HG03469 (cell line): ENCODE measurements at regions not wholly inside any gene's neighbourhood (a gene's known extent, or its start where the extent isn't known, plus 50 kb on each side); places are given as distances from the start of the nearest gene placed in this dataset.

Source experiments
- ATAC-seq: cut with Tn5 transposase; IDR thresholded peaks from one replicate; pipeline ENCODE4 v1.9.1; 2021; ENCODE audit warnings: mild to moderate bottlenecking, moderate library complexity, moderate number of reproducible peaks; ENCODE audit not compliant: unreplicated experiment

DNA sequence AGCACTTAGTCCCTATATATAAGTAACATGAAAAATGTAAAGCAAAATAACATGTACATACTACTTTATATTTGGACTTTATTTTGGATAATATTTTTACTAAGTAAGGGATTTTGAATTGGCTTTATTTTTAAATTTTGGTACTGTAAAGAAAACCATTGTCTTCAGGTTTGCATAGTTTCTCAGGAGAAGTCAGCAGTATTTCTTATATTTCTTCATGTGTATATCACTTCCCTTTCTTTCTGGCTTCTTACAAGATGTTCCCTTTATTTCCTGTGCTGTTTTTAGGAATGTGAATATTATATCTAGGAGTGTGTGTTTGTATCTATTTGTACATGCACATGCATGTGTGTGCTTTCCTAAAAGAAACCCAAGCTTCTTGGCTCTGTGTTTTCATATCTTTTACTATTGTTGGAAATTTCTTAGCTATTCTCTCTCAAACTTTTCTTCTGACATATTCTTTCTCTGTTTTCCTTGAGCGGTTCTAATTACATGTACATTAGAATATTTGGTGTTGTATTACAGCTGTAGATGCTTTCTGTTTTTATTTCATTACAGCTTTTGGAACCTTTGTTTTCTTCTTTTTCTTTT lies 1549.7 kb upstream of the ACVR2A start:
- ATAC-seq, result no peak

DNA sequence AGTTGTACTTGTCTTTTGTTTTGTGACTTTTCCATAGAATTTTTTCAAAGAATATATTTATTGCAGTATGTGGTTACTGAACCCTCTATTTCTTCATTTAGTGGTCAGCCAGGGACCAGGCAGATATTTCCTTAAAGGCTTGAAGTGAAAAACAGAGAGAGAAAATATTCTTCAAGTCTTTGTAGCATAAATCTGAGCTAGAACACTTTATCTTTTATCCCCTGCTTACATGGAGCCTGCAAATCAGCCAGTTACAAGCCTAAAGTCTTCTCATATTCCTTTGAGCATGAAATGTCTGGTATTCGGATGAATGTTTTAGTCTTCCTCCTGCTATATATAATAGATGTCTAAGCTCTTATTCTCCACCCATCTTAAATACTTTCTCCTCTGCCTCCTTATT lies 1557.5 kb upstream of the ACVR2A start:
- ATAC-seq, result no peak

GRCh38 chr2:146278881-146279280 lies 1565.9 kb upstream of the ACVR2A start:
- ATAC-seq, result no peak

GRCh38 chr2:146271131-146271831 lies 1573.5 kb upstream of the ACVR2A start:
- ATAC-seq, result no peak

- ATAC-seq, result no peak
Measured at GRCh38 chr2:146270618-146271017, 1574.2 kb upstream of the ACVR2A start.

GRCh38 chr2:146267093-146267492 lies 1577.7 kb upstream of the ACVR2A start:
- ATAC-seq, result no peak

DNA sequence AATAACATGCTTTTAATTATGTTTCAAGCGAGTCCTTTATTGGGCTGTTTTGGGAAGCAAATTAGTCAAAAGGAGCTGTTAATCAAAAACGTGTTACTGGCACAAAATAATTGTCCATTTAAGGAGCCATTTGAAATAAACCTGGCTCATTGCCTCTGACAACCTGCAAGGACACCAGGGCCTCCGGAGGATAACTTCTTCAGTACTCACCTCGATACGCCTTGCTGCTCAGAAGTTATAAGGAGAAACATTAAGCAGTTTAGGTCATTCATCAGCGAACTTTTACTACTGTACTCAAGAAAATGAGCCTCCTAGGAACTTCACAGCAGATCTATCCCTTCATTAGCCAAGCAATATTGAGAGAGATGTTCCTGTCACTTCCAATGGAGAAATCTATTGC lies 1579.2 kb upstream of the ACVR2A start:
- no peak for ATAC-seq

GRCh38 chr2:146262606-146263005 lies 1582.2 kb upstream of the ACVR2A start:
- ATAC-seq, result no peak

DNA sequence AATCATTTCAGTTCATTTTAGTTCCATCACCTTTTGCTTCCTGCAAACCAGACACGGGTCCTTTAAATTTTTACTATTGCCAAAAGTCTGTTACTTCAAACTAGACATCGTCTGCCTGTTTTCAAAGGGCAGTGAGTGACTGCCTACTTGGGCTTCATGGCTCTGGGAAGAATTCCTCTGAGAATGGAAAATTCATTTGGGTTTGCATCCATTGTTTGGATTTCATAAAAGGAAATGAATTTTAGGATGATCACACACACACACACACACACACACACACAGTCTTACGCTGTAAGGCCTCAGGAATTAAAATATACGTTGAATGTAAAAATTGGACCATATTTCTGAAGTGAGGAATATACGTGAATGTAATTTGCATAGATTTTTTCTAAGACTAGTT lies 1584.3 kb upstream of the ACVR2A start:
- ATAC-seq, result no peak

- ATAC-seq, result no peak
Measured at GRCh38 chr2:146259816-146260215, 1585.0 kb upstream of the ACVR2A start.

- no peak for ATAC-seq
Measured at GRCh38 chr2:146258071-146258470, 1586.8 kb upstream of the ACVR2A start.

DNA sequence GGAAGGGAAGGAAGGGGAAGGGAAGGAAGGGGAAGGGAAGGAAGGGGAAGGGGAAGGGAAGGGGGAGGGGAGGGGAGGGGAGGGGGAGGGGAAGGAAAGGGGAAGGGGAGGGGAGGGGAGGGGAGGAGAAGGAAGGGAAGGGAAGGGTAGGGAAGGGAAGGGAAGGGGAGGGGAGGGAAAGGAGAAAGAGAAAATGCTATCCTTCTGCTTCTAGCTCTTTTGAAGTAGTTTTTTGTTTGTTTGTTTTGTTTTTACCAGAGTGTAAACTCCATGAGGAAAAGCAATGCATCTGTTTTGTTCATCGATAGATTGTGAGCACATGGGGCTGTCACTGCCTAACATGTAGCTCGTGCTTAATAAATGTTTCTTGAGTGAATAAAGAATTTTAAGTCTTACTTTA lies 1592.7 kb upstream of the ACVR2A start:
- ATAC-seq, result no peak

- ATAC-seq, result no peak
Measured at GRCh38 chr2:146251328-146251727, 1593.5 kb upstream of the ACVR2A start.

GRCh38 chr2:146246736-146247523 lies 1597.9 kb upstream of the ACVR2A start:
- ATAC-seq, result no peak

DNA sequence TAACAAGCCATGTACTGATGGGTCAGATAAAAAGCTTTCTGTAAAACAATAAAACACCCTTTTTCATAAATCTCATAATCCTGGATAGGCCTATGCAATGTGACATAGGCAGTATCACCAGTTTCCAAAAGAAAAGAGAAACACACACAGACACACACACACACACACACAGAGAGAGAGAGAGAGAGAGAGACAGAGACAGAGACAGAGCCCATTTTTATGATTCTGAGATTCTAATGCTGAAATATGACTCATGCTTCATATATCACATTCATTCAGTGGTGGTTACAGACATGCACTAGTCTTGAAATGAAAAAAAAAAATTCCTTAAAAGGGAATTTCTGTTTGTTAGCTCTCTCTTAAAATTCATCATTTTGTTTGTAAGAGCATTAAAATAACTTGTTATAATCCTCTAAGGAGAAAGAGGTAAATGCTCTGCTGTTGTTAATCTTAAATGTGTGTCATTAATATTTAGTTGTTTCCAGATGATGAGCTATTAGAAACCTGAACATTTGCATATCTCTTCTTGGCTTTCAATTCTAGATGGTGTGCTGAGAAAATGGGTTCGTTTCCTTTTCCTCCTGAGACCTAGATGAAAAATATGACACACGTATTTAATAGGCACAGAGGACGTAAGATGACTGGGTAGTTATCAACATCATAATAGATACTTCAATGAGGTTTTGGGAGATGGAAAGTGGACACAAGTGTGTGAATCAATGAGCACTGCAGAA lies 1598.7 kb upstream of the ACVR2A start:
- ATAC-seq, result no peak

DNA sequence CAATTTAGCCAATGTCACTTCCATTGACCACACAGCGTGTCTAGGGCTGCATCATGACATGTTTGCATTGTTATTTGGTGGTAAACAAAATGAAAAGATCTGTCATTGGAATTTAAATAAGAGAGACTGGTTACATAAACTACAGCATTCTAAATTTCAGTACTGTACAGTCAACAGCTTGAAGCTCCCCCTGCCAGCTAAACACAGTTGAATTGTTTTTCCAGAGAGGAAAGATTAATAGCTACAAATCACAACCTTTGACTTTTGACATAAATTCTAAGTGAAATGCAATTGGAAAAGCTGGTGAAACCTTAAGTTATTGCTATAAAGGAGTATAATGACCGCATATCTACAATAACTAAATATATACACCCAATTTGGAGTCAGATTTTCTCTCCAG lies 1600.0 kb upstream of the ACVR2A start:
- no peak for ATAC-seq

DNA sequence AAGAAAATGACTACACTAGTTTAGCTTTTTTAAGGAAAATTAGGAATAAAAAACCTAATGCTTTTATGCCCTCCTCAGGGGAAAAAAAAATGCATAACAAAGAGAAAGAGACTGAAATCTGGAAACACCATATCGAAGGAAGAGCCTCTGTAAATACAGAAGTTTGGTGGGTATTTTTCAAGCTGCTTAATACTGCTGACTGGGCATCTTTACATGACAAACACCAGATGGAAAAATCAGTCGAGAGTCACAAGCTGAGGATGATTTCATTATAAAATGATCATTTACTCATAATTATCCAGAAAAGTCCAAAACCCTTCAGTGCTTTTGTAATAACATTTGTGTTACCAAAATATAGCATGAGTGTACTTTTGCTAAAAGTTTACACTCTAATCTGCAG lies 1600.7 kb upstream of the ACVR2A start:
- no peak for ATAC-seq

GRCh38 chr2:146241023-146241422 lies 1603.8 kb upstream of the ACVR2A start:
- ATAC-seq, result no peak

GRCh38 chr2:146240391-146240790 lies 1604.4 kb upstream of the ACVR2A start:
- ATAC-seq, result no peak

DNA sequence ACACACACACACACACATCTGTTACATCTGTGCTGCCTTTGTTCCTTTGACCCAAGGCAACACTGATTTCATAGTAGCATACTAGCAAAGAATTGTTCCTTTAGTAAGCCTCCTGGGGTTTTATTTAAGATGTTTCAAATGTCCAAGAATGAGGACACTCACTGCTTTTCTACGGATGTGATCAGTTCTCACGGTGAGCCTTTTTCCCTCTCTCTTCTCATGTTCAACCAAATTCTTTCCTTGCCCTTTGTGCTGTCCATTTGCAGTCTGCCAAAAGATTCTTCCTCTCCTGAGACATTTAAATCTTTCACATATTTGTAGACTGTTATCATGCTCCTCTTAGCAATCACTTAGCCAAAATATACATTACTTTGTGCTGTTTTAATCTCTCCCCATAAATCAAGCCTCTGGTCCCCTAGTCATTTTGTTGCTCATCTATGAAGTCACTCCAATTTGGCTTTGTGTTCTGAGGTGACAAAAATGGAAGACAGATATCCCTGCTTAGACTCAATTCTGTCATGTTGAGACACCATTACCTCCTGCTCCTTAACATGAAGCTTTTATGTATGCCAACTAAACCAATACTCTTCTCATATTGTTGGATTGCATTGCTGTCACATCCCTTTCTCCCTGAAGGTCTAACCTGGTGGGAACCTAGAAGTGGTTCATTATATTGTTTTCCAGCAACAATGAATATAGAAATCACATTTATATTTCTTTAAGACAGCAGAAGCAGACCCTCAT lies 1605.3 kb upstream of the ACVR2A start:
- no peak for ATAC-seq
